Vagina (tissue), 2 donors: ENCODE measurements at regions not wholly inside any gene's neighbourhood (a gene's known extent, or its start where the extent isn't known, plus 50 kb on each side); places are given as distances from the start of the nearest gene placed in this dataset.

Source experiments
- CTCF ChIP-seq, 3 experiments: fragments of 450-650 bp in 2 of 3; fragments of 200-600 bp in 1 of 3; sonication (generic) in 1 of 3; IDR thresholded peaks; one replicate each; pipeline ENCODE4 v1.5.1; 2017 to 2019; ENCODE audit warnings: antibody characterized with exemption in 3 of 3, mild to moderate bottlenecking in 2 of 3, moderate library complexity in 2 of 3
- POLR2A ChIP-seq, 2 donors: fragments of 450-650 bp; IDR thresholded peaks; one replicate each; pipeline ENCODE4 v1.6.1; 2017; ENCODE audit warnings: antibody characterized with exemption in 2 of 2, mild to moderate bottlenecking in 2 of 2, moderate library complexity in 2 of 2
- POLR2AphosphoS5 ChIP-seq, 2 donors: sonication (generic); formaldehyde crosslinking; IDR thresholded peaks; one replicate each; pipeline ENCODE4 v1.9.0; 2017; ENCODE audit warnings: antibody characterized with exemption in 2 of 2, mild to moderate bottlenecking in 2 of 2, low read depth in 1 of 2; ENCODE audit not compliant: insufficient read depth in 1 of 2

- TF ChIP-seq CTCF (IDR thresholded peaks at IDR 0.05) (no peak), POLR2AphosphoS5 (IDR thresholded peaks at IDR 0.05; ENCODE audit: insufficient read depth in 1 of 2, low read depth in 1 of 2) (no peak), POLR2A (IDR thresholded peaks at IDR 0.05) (no peak)
Measured at GRCh38 chr14:26173581-26174110, 424.2 kb downstream of the NOVA1 start.
